Heart left ventricle (tissue), 16 donors: ENCODE measurements at regions not wholly inside any gene's neighbourhood (a gene's known extent, or its start where the extent isn't known, plus 50 kb on each side); places are given as distances from the start of the nearest gene placed in this dataset.
"Not testable (repeated sequence)": the region's sequence is repeated elsewhere in the genome, so short reads cannot be mapped to it uniquely, and the experiment has no call there.

Experiments used
- ATAC-seq, 4 donors: fragments of 200-7000 bp; cut with Tn5 transposase; one replicate each; pipeline ENCODE4 v1.9.1; 2020 to 2022; ENCODE audit warnings: moderate library complexity in 4 of 4, mild to moderate bottlenecking in 3 of 4, moderate number of reproducible peaks in 1 of 4
- DNase-seq, 5 donors: peaks; one replicate each; pipeline ENCODE4 v3.0.0-alpha.2; 2020
- H3K27ac ChIP-seq, 12 donors: fragments of 200-600 bp; sonication (generic) in 4 of 12; one replicate each; pipeline versions ENCODE4 v1.5.0 to v1.8.0; 2016 to 2022; ENCODE audit warnings: mild to moderate bottlenecking in 2 of 12
- H3K27me3 ChIP-seq, 9 donors: fragments of 200-600 bp; sonication (generic) in 2 of 9; one replicate each; pipeline versions ENCODE4 v1.5.1 to v1.8.0; 2016 to 2022; ENCODE audit warnings: mild to moderate bottlenecking in 3 of 9
- H3K36me3 ChIP-seq, 9 donors: fragments of 200-600 bp; sonication (generic) in 2 of 9; one replicate each; pipeline versions ENCODE4 v1.5.0 to v1.8.0; 2018 to 2022; ENCODE audit warnings: mild to moderate bottlenecking in 2 of 9
- H3K4me1 ChIP-seq, 12 donors: fragments of 200-600 bp; sonication (generic) in 4 of 12; one replicate each; pipeline versions ENCODE4 v1.5.0 to v1.8.0; 2016 to 2022; ENCODE audit warnings: mild to moderate bottlenecking in 3 of 12
- H3K4me3 ChIP-seq, 12 donors: fragments of 200-600 bp; sonication (generic) in 4 of 12; one replicate each; pipeline versions ENCODE4 v1.5.0 to v1.8.0; 2017 to 2022; ENCODE audit warnings: mild to moderate bottlenecking in 9 of 12, moderate library complexity in 4 of 12
- H3K9me3 ChIP-seq, 12 donors: fragments of 200-600 bp; sonication (generic) in 4 of 12; one replicate each; pipeline versions ENCODE4 v1.5.0 to v1.8.0; 2016 to 2022; ENCODE audit warnings: mild to moderate bottlenecking in 1 of 12
- CTCF ChIP-seq, 12 donors: fragments of 200-600 bp; sonication (generic) in 4 of 12; IDR thresholded peaks; one replicate each; pipeline versions ENCODE4 v1.5.0 to v1.8.0; 2018 to 2022; ENCODE audit warnings: antibody characterized with exemption in 12 of 12, mild to moderate bottlenecking in 5 of 12
- POLR2A ChIP-seq, 2 donors: fragments of 450-650 bp; IDR thresholded peaks; one replicate each; pipeline ENCODE4 v1.6.1; 2017; ENCODE audit warnings: antibody characterized with exemption in 2 of 2, mild to moderate bottlenecking in 2 of 2, moderate library complexity in 2 of 2
- whole genome bisulfite sequencing, 4 donors: extraction: QIAGEN DNeasy Blood & Tissue Kit in 2 of 4; methylation state at CpG; one replicate each; pipeline versions ENCODE4 v1.1.5 to v1.1.7; 2013 to 2018; 5-methylcytosine and 5-hydroxymethylcytosine counted together
- intact Hi-C, 10 donors: fragments of 100-400 bp; cut with DNase I; formaldehyde crosslinking; loops; one replicate each; pipeline versions ENCODE4 v1.11.1 to v1.14.2; 2022
- donor health status: ischemic (EF 13 %, LVEDD 7.1; RV severe dilation, severe dysfunction).
- donor health status: healthy with polysubstance abuse.
- donor health status: DM: no; HTN: yes; CAD: no.
- donor health status: DM: no; HTN: no; CAD: no.
- donor health status: ischemic (EF 25% LVEDD 6.9; RV normal size, moderate dysfunction).
- donor health status: ischemic (EF 25% LVEDD 5.7; RV mildly dilated, moderate dysfunction).
- donor health status: healthy.
- donor health status: DM: yes; HTN: yes; CAD: no.
- donor health status: ischemic (EF 35%, LVEDD 5.7; RV mildly dilated, moderate dysfunction).
- donor health status: nonischemic (EF 11% LVEDD 7.7; RV severe dilation, severe dysfunction).
- donor health status: DM: yes; HTN: yes; CAD: no.
- donor health status: PGD.
- donor health status: ischemic (EF 29% LVEDD 5.4; RV normal size, mild dysfunction).
- donor health status: nonischemic (EF 23%, LVEDD 6.1; RV moderate dilation, normal function).

DNA sequence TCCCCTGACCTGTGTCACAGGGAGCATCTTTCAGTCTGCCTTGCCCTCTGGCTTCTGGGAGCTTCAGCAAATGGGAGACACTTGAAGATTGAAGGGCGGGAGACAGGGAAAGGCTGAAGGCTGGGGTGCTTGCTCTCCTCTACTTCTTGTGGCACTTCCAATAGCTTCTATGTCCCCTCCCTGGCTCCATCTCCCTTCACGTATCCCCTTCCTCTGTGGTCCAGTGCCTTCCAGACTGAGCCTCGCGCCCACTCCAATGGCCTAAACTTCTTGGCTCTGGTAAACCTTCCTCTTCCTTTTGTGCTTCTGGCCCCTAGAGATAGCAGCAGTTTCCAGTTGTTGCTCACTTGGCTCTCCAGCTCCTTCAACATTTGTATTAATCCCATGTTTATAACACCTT lies 69.8 kb upstream of the TOPAZ1 start:
- Histone ChIP-seq H3K27ac (no peak overlapping the region), H3K27me3 (peaks cover 0 to 15% (median 0%) of the 10 kb centered on the region in 9 donors), H3K4me1 (no peaks in the 10 kb centered on the region), H3K9me3 (no peaks in the 10 kb centered on the region), H3K4me3 (no peak overlapping the region), H3K36me3 (no peaks in the 10 kb centered on the region)
- ATAC-seq: no peak
- intact Hi-C loops: no loop called here
- TF ChIP-seq CTCF (IDR thresholded peaks at IDR 0.05): no peak
- no peak for TF ChIP-seq POLR2A (IDR thresholded peaks at IDR 0.05)
- WGBS, 4 donors: 93 to 97% (median 95%) methylated on average over 4 of the region's 4 CpGs
- DNase-seq: no peak

DNA sequence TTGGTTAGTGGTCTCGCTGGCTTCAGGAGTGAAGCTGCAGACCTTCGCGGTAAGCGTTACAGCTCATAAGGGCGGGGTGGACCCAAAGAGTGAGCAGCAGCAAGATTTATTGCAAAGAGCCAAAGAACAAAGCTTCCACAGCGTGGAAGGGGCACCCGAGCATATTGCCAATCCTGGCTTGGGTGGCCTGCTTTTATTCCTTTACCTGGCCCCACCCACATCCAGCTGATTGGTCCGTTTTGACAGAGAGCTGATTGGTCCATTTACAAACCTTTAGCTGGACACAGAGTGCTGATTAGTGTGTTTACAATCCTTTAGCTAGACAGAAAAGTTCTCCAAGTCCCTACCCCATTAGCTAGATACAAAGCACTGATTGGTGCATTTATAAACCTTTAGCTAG lies 69.0 kb upstream of the TOPAZ1 start:
- H3K9me3 ChIP-seq, H3K4me3 ChIP-seq, H3K27ac ChIP-seq, DNase-seq, intact Hi-C loops, H3K36me3 ChIP-seq, ATAC-seq, H3K4me1 ChIP-seq: not testable (repeated sequence)
- H3K27me3 ChIP-seq: peaks cover 0 to 12% (median 0%) of the 10 kb centered on the region in 9 donors
- 91 to 93% (median 92%) methylated on average over 8 of the region's 8 CpGs for WGBS, 4 donors

DNA sequence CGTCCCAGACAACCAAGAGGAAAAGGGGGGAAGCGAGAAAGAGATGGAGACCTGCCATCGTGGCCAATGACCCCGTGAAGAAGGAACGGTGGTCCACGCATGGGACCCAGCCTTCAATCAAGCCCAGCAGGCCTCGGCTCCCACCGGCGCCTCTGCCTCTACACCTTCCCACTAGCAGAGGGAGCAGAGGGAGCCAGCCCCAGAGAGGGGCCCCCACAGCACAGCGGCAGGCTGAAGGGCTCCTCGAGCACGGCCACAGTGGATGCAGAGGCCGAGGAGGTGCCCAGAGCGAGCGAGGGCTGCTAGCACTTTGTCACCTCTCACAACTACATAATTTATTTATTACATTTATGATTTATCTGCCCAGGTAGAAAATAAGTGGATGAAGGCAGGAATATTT lies 68.4 kb upstream of the TOPAZ1 start:
- 86 to 93% (median 89%) methylated on average over 15 of the region's 15 CpGs for WGBS, 4 donors

GRCh38 chr3:44175070-44175469 lies 66.6 kb upstream of the TOPAZ1 start:
- H3K4me3 ChIP-seq: no peak overlapping the region
- DNase-seq (no peak), ATAC-seq (no peak)
- H3K27ac ChIP-seq: no peak overlapping the region
- peaks cover 0 to 14% (median 0%) of the 10 kb centered on the region in 9 donors for H3K27me3 ChIP-seq
- WGBS, 4 donors: 54 to 60% (median 57%) methylated on average over 2 of the region's 2 CpGs
- intact Hi-C loops: no loop called here
- H3K4me1 ChIP-seq: no peaks in the 10 kb centered on the region
- no peaks in the 10 kb centered on the region for H3K36me3 ChIP-seq
- TF ChIP-seq POLR2A (IDR thresholded peaks at IDR 0.05) (no peak), CTCF (IDR thresholded peaks at IDR 0.05) (no peak)
- H3K9me3 ChIP-seq: no peaks in the 10 kb centered on the region

More for the DNA sequence above, 68.4 kb upstream of the TOPAZ1 start:
- Histone ChIP-seq H3K36me3 (no peaks in the 10 kb centered on the region), H3K9me3 (no peaks in the 10 kb centered on the region), H3K4me3 (no peak overlapping the region), H3K4me1 (no peaks in the 10 kb centered on the region), H3K27me3 (peaks cover 0 to 12% (median 0%) of the 10 kb centered on the region in 9 donors), H3K27ac (no peak overlapping the region)
- DNase-seq (no peak), ATAC-seq (no peak)
- intact Hi-C loops: no loop called here
- TF ChIP-seq POLR2A (IDR thresholded peaks at IDR 0.05) (no peak), CTCF (IDR thresholded peaks at IDR 0.05) (no peak)

GRCh38 chr3:44179246-44179645 lies 62.4 kb upstream of the TOPAZ1 start:
- WGBS, 4 donors: 74 to 90% (median 88%) methylated on average over 4 of the region's 4 CpGs
- ATAC-seq (no peak), DNase-seq (no peak)
- no peaks in the 10 kb centered on the region for H3K9me3 ChIP-seq
- TF ChIP-seq POLR2A (IDR thresholded peaks at IDR 0.05) (no peak), CTCF (IDR thresholded peaks at IDR 0.05) (no peak)
- no peaks in the 10 kb centered on the region for H3K4me1 ChIP-seq
- no peaks in the 10 kb centered on the region for H3K36me3 ChIP-seq
- peaks cover 0 to 10% (median 0%) of the 10 kb centered on the region in 9 donors for H3K27me3 ChIP-seq
- intact Hi-C loops: no loop called here
- no peak overlapping the region for H3K27ac ChIP-seq
- no peak overlapping the region for H3K4me3 ChIP-seq
